Gastrocnemius medialis (tissue), 4 donors: ENCODE measurements at regions not wholly inside any gene's neighbourhood (a gene's known extent, or its start where the extent isn't known, plus 50 kb on each side); places are given as distances from the start of the nearest gene placed in this dataset.
A peak's percentile ranks its signal among the peaks of the same experiment; 100 is the strongest.

Experiments used
- ATAC-seq, 2 donors: fragments of 150-250 bp; one replicate each; pipeline ENCODE4 v1.9.1; 2016
- DNase-seq, 2 donors: peaks; one replicate each; pipeline ENCODE4 v3.0.0-alpha.2; 2019
- H3K27ac ChIP-seq, 4 donors: fragments of 200-600 bp; sonication (generic); 1 replicate in 1 of 4; 2 replicates in 3 of 4; pipeline ENCODE4 v1.5.1; 2016 to 2018; ENCODE audit warnings: mild to moderate bottlenecking in 2 of 4, moderate library complexity in 1 of 4
- H3K27me3 ChIP-seq, 3 donors: fragments of 200-600 bp; sonication (generic) in 2 of 3; 1 replicate in 1 of 3; 2 replicates in 2 of 3; pipeline versions ENCODE4 v1.5.1 to v1.6.0; 2016 to 2019; ENCODE audit warnings: mild to moderate bottlenecking in 1 of 3, moderate library complexity in 1 of 3
- H3K36me3 ChIP-seq, 2 donors: fragments of 200-600 bp; sonication (generic) in 1 of 2; one replicate each; pipeline ENCODE4 v1.5.1; 2017 to 2018
- H3K4me1 ChIP-seq, 2 donors: fragments of 200-600 bp; sonication (generic) in 1 of 2; one replicate each; pipeline ENCODE4 v1.5.1; 2016 to 2017; ENCODE audit warnings: mild to moderate bottlenecking in 2 of 2
- H3K4me3 ChIP-seq, 4 donors: fragments of 200-600 bp; sonication (generic) in 3 of 4; 1 replicate in 1 of 4; 2 replicates in 3 of 4; pipeline ENCODE4 v1.5.1; 2016 to 2019; ENCODE audit warnings: mild to moderate bottlenecking in 2 of 4
- H3K9me3 ChIP-seq, 3 donors: fragments of 200-600 bp; sonication (generic) in 2 of 3; 1 replicate in 1 of 3; 2 replicates in 2 of 3; pipeline ENCODE4 v1.5.1; 2016 to 2019
- CTCF ChIP-seq, 5 experiments: fragments of 450-650 bp in 3 of 5; fragments of 200-600 bp in 2 of 5; sonication (generic) in 2 of 5; IDR thresholded peaks in 4 of 5; conservative IDR thresholded peaks in 1 of 5; 1 replicate in 4 of 5; 2 replicates in 1 of 5; pipeline ENCODE4 v1.5.1; 2016 to 2019; ENCODE audit warnings: antibody characterized with exemption in 5 of 5, mild to moderate bottlenecking in 3 of 5, moderate library complexity in 3 of 5
- POLR2A ChIP-seq, 2 donors: fragments of 450-650 bp; IDR thresholded peaks; one replicate each; pipeline ENCODE4 v1.6.1; 2017; ENCODE audit warnings: antibody characterized with exemption in 2 of 2, mild to moderate bottlenecking in 2 of 2, moderate library complexity in 2 of 2
- in situ Hi-C, 4 donors: fragments of 200-750 bp; cut with MboI; loops; one replicate each; pipeline versions ENCODE4 v1.15.0 to v1.8.0; 2017; ENCODE audit warnings: low sequenced_read_pairs in 4 of 4
- intact Hi-C: fragments of 100-400 bp; cut with DNase I; formaldehyde crosslinking; loops from one replicate; pipeline ENCODE4 v1.15.1; 2023; ENCODE audit warnings: low total_unique reads

DNA sequence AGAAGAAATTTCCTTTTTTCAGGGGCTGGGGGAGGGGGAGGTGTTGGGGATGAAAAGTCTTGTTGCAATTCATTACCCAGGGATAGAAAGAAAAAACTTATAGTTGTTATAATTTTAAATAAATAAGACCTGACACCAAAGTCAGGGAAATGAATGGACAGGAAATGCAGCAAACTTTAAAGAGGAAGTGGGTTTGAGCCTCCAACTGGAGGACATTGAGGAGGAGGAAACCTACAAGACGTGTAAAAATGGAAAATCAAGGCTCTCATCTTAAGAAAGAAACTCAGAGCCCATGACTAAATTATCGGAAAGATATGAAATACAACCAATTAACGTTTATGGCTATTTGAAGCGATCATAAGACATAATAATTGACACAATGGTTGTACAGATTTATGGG lies 54.4 kb downstream of the NIBAN1 start:
- Histone ChIP-seq H3K27me3 (no peaks in the 10 kb centered on the region), H3K9me3 (no peaks in the 10 kb centered on the region), H3K4me1 (peaks cover 0 to 6% of the 10 kb centered on the region in 2 donors), H3K4me3 (no peak overlapping the region), H3K36me3 (no peaks in the 10 kb centered on the region), H3K27ac (no peak overlapping the region)
- no peak for TF ChIP-seq POLR2A (IDR thresholded peaks at IDR 0.05)
- TF ChIP-seq CTCF (IDR thresholded peaks at IDR 0.05 in 4 of 5, conservative IDR thresholded peaks at IDR 0.05 in 1 of 5): no peak
- in situ Hi-C loops: no loop called here
- no peak for ATAC-seq
- DNase-seq: no peak
- intact Hi-C loops: no loop called here

DNA sequence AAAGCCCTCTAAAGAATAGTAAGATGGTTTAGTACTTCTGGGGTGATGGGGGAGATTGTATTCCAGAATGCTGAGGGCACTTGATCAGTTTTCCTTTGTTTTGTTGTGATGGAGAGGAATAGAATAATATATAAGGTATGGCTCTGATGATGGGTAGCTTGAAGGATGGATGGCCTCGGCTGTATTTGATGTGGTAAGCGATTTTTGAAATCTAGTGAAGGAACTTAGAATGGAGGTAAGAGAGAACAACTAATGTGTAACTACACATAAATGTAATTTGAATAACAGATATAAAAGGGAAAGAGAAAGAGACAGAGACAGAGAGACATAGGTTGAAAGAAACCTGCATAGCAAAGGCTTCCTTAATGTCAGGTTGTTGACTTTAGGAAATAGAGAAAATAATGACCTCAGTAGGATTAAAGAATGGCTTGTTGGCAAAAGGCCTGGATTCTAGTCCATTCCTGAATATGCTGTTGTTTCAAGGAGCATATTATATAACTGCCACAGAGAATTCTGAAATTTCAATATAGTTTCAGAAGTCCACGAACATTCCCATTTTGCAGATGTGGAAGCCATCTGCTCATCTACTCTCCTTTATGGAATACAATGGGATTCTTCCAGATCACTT lies 58.7 kb downstream of the NIBAN1 start:
- no peaks in the 10 kb centered on the region for H3K9me3 ChIP-seq
- intact Hi-C loops: no loop called here
- DNase-seq (no peak), ATAC-seq (no peak)
- TF ChIP-seq POLR2A (IDR thresholded peaks at IDR 0.05) (no peak), CTCF (IDR thresholded peaks at IDR 0.05 in 4 of 5, conservative IDR thresholded peaks at IDR 0.05 in 1 of 5) (no peak)
- peak overlapping the region in 1 of 4 donors; percentile 21 for H3K27ac ChIP-seq
- in situ Hi-C loops: no loop called here
- H3K27me3 ChIP-seq: no peaks in the 10 kb centered on the region
- H3K4me1 ChIP-seq: peaks cover 4 to 6% of the 10 kb centered on the region in 2 donors
- H3K4me3 ChIP-seq: no peak overlapping the region
- H3K36me3 ChIP-seq: no peaks in the 10 kb centered on the region

DNA sequence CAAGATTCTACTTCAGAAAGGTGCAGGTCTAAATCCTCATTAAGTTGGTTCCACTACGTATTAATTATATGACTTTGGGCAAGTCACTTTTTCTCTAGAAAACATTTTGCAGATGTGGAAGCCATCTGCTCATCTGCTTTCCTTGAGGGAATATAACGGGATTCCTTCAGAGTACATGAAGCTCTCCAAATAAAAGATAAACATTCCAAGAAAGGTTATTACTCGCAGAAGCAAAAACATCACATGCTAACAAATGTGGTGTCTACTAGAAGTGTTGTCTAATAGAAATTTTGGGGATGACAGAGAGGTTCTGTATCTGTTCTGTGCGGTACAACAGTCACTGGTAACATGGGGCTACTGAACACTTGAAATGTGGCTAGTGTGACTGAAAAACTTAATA lies 60.2 kb downstream of the NIBAN1 start:
- TF ChIP-seq CTCF (IDR thresholded peaks at IDR 0.05 in 4 of 5, conservative IDR thresholded peaks at IDR 0.05 in 1 of 5): no peak
- no peak for TF ChIP-seq POLR2A (IDR thresholded peaks at IDR 0.05)
- ATAC-seq: peak; percentile 29 to 63
- no peak overlapping the region for H3K4me3 ChIP-seq
- H3K36me3 ChIP-seq: no peaks in the 10 kb centered on the region
- intact Hi-C loops (no loop called here), in situ Hi-C loops (no loop called here)
- H3K4me1 ChIP-seq: peaks cover 6 to 12% of the 10 kb centered on the region in 2 donors
- H3K27me3 ChIP-seq: no peaks in the 10 kb centered on the region
- H3K27ac ChIP-seq: peak overlapping the region in 1 of 4 donors; percentile 21
- no peaks in the 10 kb centered on the region for H3K9me3 ChIP-seq
- DNase-seq: no peak

- H3K36me3 ChIP-seq: no peaks in the 10 kb centered on the region
- no peak overlapping the region for H3K4me3 ChIP-seq
- DNase-seq (no peak), ATAC-seq (no peak)
- intact Hi-C loops (no loop called here), in situ Hi-C loops (no loop called here)
- H3K9me3 ChIP-seq: no peaks in the 10 kb centered on the region
- no peaks in the 10 kb centered on the region for H3K27me3 ChIP-seq
- H3K27ac ChIP-seq: no peak overlapping the region
- TF ChIP-seq POLR2A (IDR thresholded peaks at IDR 0.05) (no peak), CTCF (IDR thresholded peaks at IDR 0.05 in 4 of 5, conservative IDR thresholded peaks at IDR 0.05 in 1 of 5) (no peak)
- peaks cover 11 to 29% of the 10 kb centered on the region in 2 donors for H3K4me1 ChIP-seq
These were observed 61.9 kb downstream of the NIBAN1 start for GRCh38 chr1:184912392-184912791.

- Histone ChIP-seq H3K9me3 (no peaks in the 10 kb centered on the region), H3K4me1 (peaks cover 11 to 33% of the 10 kb centered on the region in 2 donors), H3K36me3 (no peaks in the 10 kb centered on the region), H3K4me3 (no peak overlapping the region), H3K27ac (no peak overlapping the region), H3K27me3 (no peaks in the 10 kb centered on the region)
- DNase-seq: no peak
- TF ChIP-seq CTCF (IDR thresholded peaks at IDR 0.05 in 4 of 5, conservative IDR thresholded peaks at IDR 0.05 in 1 of 5) (no peak), POLR2A (IDR thresholded peaks at IDR 0.05) (no peak)
- intact Hi-C loops: no loop called here
- no peak for ATAC-seq
- in situ Hi-C loops: no loop called here
These were observed 62.5 kb downstream of the NIBAN1 start for GRCh38 chr1:184911830-184912229.
